K562 (cell line): ENCODE measurements at regions not wholly inside any gene's neighbourhood (a gene's known extent, or its start where the extent isn't known, plus 50 kb on each side); places are given as distances from the start of the nearest gene placed in this dataset.

Source experiments
- ATAC-seq: fragments of 200-7000 bp; cut with Tn5 transposase; 3 replicates; pipeline ENCODE4 v1.9.1; 2020; ENCODE audit warnings: moderate library complexity
- BruUV-seq: library from RNA; stranded (reverse); fragments of 400-500 nt; replicated peaks from 2 replicates; lab custom pipeline; 2021; lab: Mats Ljungman, UMichigan
- CTCF ChIA-PET: fragments of 300-600 bp; formaldehyde crosslinking; extraction: SDS; loops from one replicate; lab custom pipeline; 2021; ENCODE audit warnings: low intra/inter-chr PET ratio; lab: Yijun Ruan, JAX
- POLR2A ChIA-PET: fragments of 300-600, 350-650 bp; sonication (Branson Sonifier 250); formaldehyde crosslinking; extraction: SDS; loops from one replicate; lab custom pipeline; 2021; ENCODE audit warnings: antibody characterized with exemption, inconsistent platforms; lab: Yijun Ruan, JAX
- DNase-seq, 4 experiments: peaks; one replicate each; pipeline versions ENCODE4 v3.0.0 to v3.0.0-alpha.2; 2011 to 2018; ENCODE audit warnings: low spot score in 3 of 4, mixed read lengths in 3 of 4; ENCODE audit errors: extremely low read depth in 1 of 4
- FAIRE-seq: peaks from 2 replicates; lab custom pipeline; 2011; peaks lifted over from hg19 to GRCh38; lab: Jason Lieb, UNC
- H2AFZ ChIP-seq: 2 replicates; pipeline ENCODE4 v1.6.0; 2011; ENCODE audit warnings: low read depth, low read length, control low read depth, inconsistent platforms
- H3K27ac ChIP-seq: fragments of 200-600 bp; 3 replicates; pipeline ENCODE4 v1.8.0; 2011; ENCODE audit warnings: low read depth, mild to moderate bottlenecking, control low read depth, inconsistent platforms, low read length, moderate library complexity, mixed read lengths; ENCODE audit errors: extremely low read depth
- H3K27me3 ChIP-seq, 2 experiments: fragments of 300-600 bp in 1 of 2; 2 replicates in 1 of 2; 3 replicates in 1 of 2; pipeline versions ENCODE4 v1.6.0 to v1.8.0; 2011; ENCODE audit warnings: inconsistent platforms in 2 of 2, low read length in 2 of 2, mild to moderate bottlenecking in 1 of 2, mixed read lengths in 1 of 2, moderate library complexity in 1 of 2; ENCODE audit not compliant: control insufficient read depth in 2 of 2, insufficient read depth in 2 of 2
- H3K36me3 ChIP-seq: fragments of 300-600 bp; 3 replicates; pipeline ENCODE4 v1.8.0; 2011; ENCODE audit warnings: mild to moderate bottlenecking, low read length, inconsistent platforms; ENCODE audit not compliant: control insufficient read depth, insufficient read depth
- H3K4me1 ChIP-seq, 2 experiments: fragments of 200-600 bp in 1 of 2; replicated peaks in 1 of 2; 2 replicates in 1 of 2; 3 replicates in 1 of 2; pipeline versions ENCODE4 v1.5.1 to v1.8.0; 2011; ENCODE audit warnings: inconsistent platforms in 2 of 2, low read length in 2 of 2, mild to moderate bottlenecking in 1 of 2, mixed read lengths in 1 of 2, moderate library complexity in 1 of 2; ENCODE audit not compliant: control insufficient read depth in 2 of 2, insufficient read depth in 2 of 2
- H3K4me2 ChIP-seq: 2 replicates; pipeline ENCODE4 v1.6.1; 2011; ENCODE audit warnings: low read length, control low read depth, inconsistent platforms, mixed read lengths; ENCODE audit not compliant: insufficient read depth
- H3K4me3 ChIP-seq: fragments of 200-600 bp; sonication (generic), shearing (Covaris generic); 2 replicates; pipeline ENCODE4 v1.5.1; 2016; ENCODE audit warnings: control low read depth, inconsistent platforms
- H3K79me2 ChIP-seq: fragments of 200-600 bp; 3 replicates; pipeline ENCODE4 v1.8.0; 2011; ENCODE audit warnings: low read length, inconsistent platforms; ENCODE audit not compliant: control insufficient read depth, insufficient read depth
- H3K9ac ChIP-seq, 2 experiments: 2 replicates each; pipeline versions ENCODE4 v1.6.0 to v1.6.1; 2011; ENCODE audit warnings: low read depth in 2 of 2, low read length in 2 of 2, control low read depth in 1 of 2, inconsistent platforms in 1 of 2, mild to moderate bottlenecking in 1 of 2, mixed read lengths in 1 of 2; ENCODE audit not compliant: insufficient read depth in 1 of 2
- H3K9me1 ChIP-seq: one replicate; pipeline ENCODE4 v1.6.0; 2011; ENCODE audit warnings: inconsistent platforms, mild to moderate bottlenecking, low read length, moderate library complexity; ENCODE audit not compliant: control insufficient read depth, insufficient read depth
- H3K9me3 ChIP-seq: replicated peaks from 2 replicates; pipeline ENCODE4 v1.5.1; 2011; ENCODE audit warnings: low read depth, low read length, inconsistent platforms; ENCODE audit not compliant: control insufficient read depth, insufficient read depth
- H4K20me1 ChIP-seq: replicated peaks from 2 replicates; pipeline ENCODE4 v1.6.1; 2011; ENCODE audit warnings: low read length, inconsistent platforms, mixed read lengths; ENCODE audit not compliant: control insufficient read depth, insufficient read depth
- CBFA2T2 ChIP-seq: fragments of 450-650 bp; conservative IDR thresholded peaks from 2 replicates; pipeline ENCODE4 v1.6.1; 2017; ENCODE audit warnings: mild to moderate bottlenecking
- CBX1 ChIP-seq: sonication (generic); IDR thresholded peaks from 2 replicates; pipeline ENCODE4 v1.6.1; 2016; ENCODE audit warnings: antibody characterized with exemption, low read depth, mild to moderate bottlenecking
- CXXC5 ChIP-seq: fragments of 250-450 bp; sonication (Bioruptor Pico); IDR thresholded peaks from 2 replicates; pipeline ENCODE4 v1.8.0; 2022; ENCODE audit warnings: inconsistent platforms, mild to moderate bottlenecking, moderate library complexity
- EWSR1 ChIP-seq: fragments of 450-650 bp; IDR thresholded peaks from 2 replicates; pipeline ENCODE4 v1.6.1; 2018; ENCODE audit warnings: borderline replicate concordance, mild to moderate bottlenecking, low read depth, moderate library complexity; ENCODE audit not compliant: partially characterized antibody
- FUS ChIP-seq: fragments of 200-400 bp; formaldehyde crosslinking; optimal IDR thresholded peaks from 2 replicates; pipeline ENCODE3; 2017; ENCODE audit warnings: low read depth, low read length
- ILK ChIP-seq: fragments of 450-650 bp; IDR thresholded peaks from 2 replicates; pipeline ENCODE4 v1.6.1; 2016; ENCODE audit warnings: missing genetic modification characterization, low read depth, mild to moderate bottlenecking, missing compliant biosample characterization, moderate library complexity, borderline replicate concordance
- KLF1 ChIP-seq: fragments of 450-650 bp; IDR thresholded peaks from 2 replicates; pipeline ENCODE4 v1.6.1; 2016; ENCODE audit warnings: missing genetic modification characterization, missing compliant biosample characterization
- LCOR ChIP-seq: sonication (generic); formaldehyde crosslinking; IDR thresholded peaks from 2 replicates; pipeline ENCODE4 v1.8.0; 2022; ENCODE audit warnings: mild to moderate bottlenecking, missing genetic modification reagents
- MTA3 ChIP-seq: fragments of 450-650 bp; formaldehyde crosslinking; IDR thresholded peaks from 2 replicates; pipeline ENCODE4 v1.6.1; 2017; ENCODE audit warnings: mild to moderate bottlenecking, borderline replicate concordance
- MYNN ChIP-seq, 2 experiments: sonication (generic); formaldehyde crosslinking in 1 of 2; IDR thresholded peaks; 2 replicates each; pipeline versions ENCODE4 v1.5.0 to v1.6.1; 2016 to 2020; ENCODE audit warnings: antibody characterized with exemption in 1 of 2, missing genetic modification reagents in 1 of 2
- THAP12 ChIP-seq: fragments of 250-450 bp; sonication (Bioruptor Pico); IDR thresholded peaks from 2 replicates; pipeline ENCODE4 v1.9.0; 2021; ENCODE audit warnings: mild to moderate bottlenecking, inconsistent platforms
- XRCC3 ChIP-seq: fragments of 450-650 bp; IDR thresholded peaks from 2 replicates; pipeline ENCODE4 v1.6.1; 2017; ENCODE audit warnings: mild to moderate bottlenecking, moderate library complexity
- ZBTB49 ChIP-seq: sonication (generic); formaldehyde crosslinking; IDR thresholded peaks from 2 replicates; pipeline ENCODE4 v1.8.0; 2022; ENCODE audit warnings: missing genetic modification reagents, mild to moderate bottlenecking, borderline replicate concordance
- ZKSCAN1 ChIP-seq: fragments of 150-350 bp; IDR thresholded peaks from 2 replicates; pipeline ENCODE4 v1.6.1; 2016; ENCODE audit warnings: low read depth, low read length
- ZNF280B ChIP-seq: fragments of 250-450 bp; sonication (Bioruptor Pico); IDR thresholded peaks from 2 replicates; pipeline ENCODE4 v1.5.1; 2021; ENCODE audit warnings: mild to moderate bottlenecking
- ZNF668 ChIP-seq: fragments of 250-450 bp; sonication (Bioruptor Pico); IDR thresholded peaks from 2 replicates; pipeline ENCODE4 v1.8.0; 2022; ENCODE audit warnings: mild to moderate bottlenecking, inconsistent platforms
- WGBS: fragments of 100-300 bp; shearing (Covaris generic); methylation state at CpG from one replicate; pipeline ENCODE4 v1.1.6; 2016; ENCODE audit warnings: low coverage, mixed read lengths; ENCODE audit not compliant: insufficient coverage; ENCODE audit errors: missing lambda C conversion rate; 5-methylcytosine and 5-hydroxymethylcytosine counted together
- in situ Hi-C: fragments of 300-500 bp; cut with MboI; formaldehyde crosslinking; loops from 4 replicates; pipeline ENCODE4 v1.15.0; 2018; ENCODE audit warnings: inconsistent platforms, mixed read lengths
- intact Hi-C: fragments of 100-400 bp; cut with micrococcal nuclease; formaldehyde crosslinking; loops from 2 replicates; pipeline ENCODE4 v1.14.2; 2022

GRCh38 chr7:142428094-142428493 lies 170.2 kb upstream of the PRSS58 start (continued):
- TF ChIP-seq THAP12 (CRISPR knock-in tag) (no peak), ILK (tag) (no peak), XRCC3 (no peak), ZNF280B (CRISPR knock-in tag) (no peak), MTA3 (no peak), KLF1 (tag) (no peak), EWSR1 (no peak)

GRCh38 chr7:142425281-142425680 lies 167.4 kb upstream of the PRSS58 start:
- intact Hi-C loops: no loop called here
- Histone ChIP-seq H3K4me1 (no peaks in the 10 kb centered on the region), H3K27me3 (peaks cover 2 to 18% of the 10 kb centered on the region in 2 experiments; a peak in 3 of 5 replicates), H3K9ac (no peak overlapping the region), H3K9me3 (no peaks in the 10 kb centered on the region), H3K4me2 (no peak overlapping the region), H3K79me2 (no peaks in the 10 kb centered on the region), H2AFZ (no peak overlapping the region), H3K27ac (no peak overlapping the region), H3K36me3 (no peaks in the 10 kb centered on the region), H4K20me1 (no peaks in the 10 kb centered on the region), H3K9me1 (no peaks in the 10 kb centered on the region), H3K4me3 (no peak overlapping the region)
- BruUV-seq: no TSS peak
- DNase-seq (no peak), ATAC-seq (peak; percentile 37; the same call in 1 of the 3 replicates), FAIRE-seq (no peak)
- in situ Hi-C loops: no loop called here
- 1% methylated on average over 8 of the region's 8 CpGs for WGBS
- ChIA-PET CTCF (no interaction called here), POLR2A (no interaction called here)
- no peak for TF ChIP-seq CBX1
- no peak for TF ChIP-seq ZBTB49 (CRISPR knock-in tag)
- TF ChIP-seq ZNF668: no peak
- TF ChIP-seq CXXC5 (CRISPR knock-in tag): no peak
- no peak for TF ChIP-seq FUS
- TF ChIP-seq XRCC3: no peak
- TF ChIP-seq ZKSCAN1: no peak
- TF ChIP-seq MYNN (IDR thresholded peaks at IDR 0.05): no peak
- TF ChIP-seq MYNN (CRISPR knock-in tag; IDR thresholded peaks at IDR 0.05): no peak
- no peak for TF ChIP-seq LCOR
- no peak for TF ChIP-seq CBFA2T2
